AG04449 (cell line): ENCODE measurements at regions not wholly inside any gene's neighbourhood (a gene's known extent, or its start where the extent isn't known, plus 50 kb on each side); places are given as distances from the start of the nearest gene placed in this dataset.

ENCODE experiments used
- CTCF ChIA-PET: fragments of 350-600 bp; formaldehyde crosslinking; extraction: SDS; loops from one replicate; lab custom pipeline; 2021; ENCODE audit warnings: antibody characterized with exemption; lab: Yijun Ruan, JAX
- POLR2A ChIA-PET: fragments of 400-600, 350-600 bp; formaldehyde crosslinking; extraction: SDS; loops from one replicate; lab custom pipeline; 2020; ENCODE audit warnings: antibody characterized with exemption, inconsistent platforms; lab: Yijun Ruan, JAX
- DNase-seq: peaks from one replicate; pipeline ENCODE4 v3.0.0-alpha.2; 2010; ENCODE audit warnings: low read depth, low spot score
- H3K4me3 ChIP-seq: 2 replicates; pipeline ENCODE4 v1.5.1; 2011; ENCODE audit warnings: low read depth, mild to moderate bottlenecking, control low read depth, low read length
- TF ChIP-seq, protein P1 (sequence below): IDR thresholded peaks from one replicate; pipeline ENCODE4 v1.5.1; 2011; ENCODE audit warnings: mild to moderate bottlenecking, moderate library complexity, low read length, control low read depth, inconsistent platforms; ENCODE audit not compliant: insufficient read depth; ENCODE audit errors: missing control alignments

DNA sequence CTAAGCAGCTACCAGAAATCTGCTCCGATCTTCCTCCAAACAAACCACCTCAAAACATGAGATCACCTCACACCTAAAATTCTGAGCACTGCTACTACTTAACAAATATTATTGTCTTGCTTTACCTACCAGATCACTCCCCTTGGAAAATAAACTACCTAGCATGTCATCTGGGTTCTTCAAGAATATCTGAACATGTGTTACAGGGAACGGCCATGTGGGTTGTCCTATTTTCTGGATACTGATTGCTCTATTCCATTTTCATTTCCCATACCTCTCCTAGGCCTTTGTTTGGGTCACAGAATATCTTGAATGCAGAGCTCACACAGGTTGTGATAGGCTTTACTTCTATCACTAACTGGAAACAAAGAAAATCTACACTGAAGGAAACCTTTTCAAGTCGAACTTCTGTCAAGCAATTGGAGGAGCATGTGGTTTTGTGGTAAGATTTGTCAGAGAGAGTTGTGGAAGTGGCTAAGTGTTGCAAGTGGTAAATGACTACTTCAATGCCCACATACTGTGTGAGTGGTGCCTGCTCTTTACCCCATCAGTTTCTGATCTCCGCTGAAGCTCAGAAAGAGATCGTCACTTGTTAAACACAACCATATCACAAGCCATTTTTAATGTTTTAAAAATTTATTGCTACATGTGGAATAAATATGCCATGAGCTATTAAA, 739.1 kb upstream of the ZEB2 start:
- DNase-seq = peak; percentile 2
- TF ChIP-seq, protein P1, sequence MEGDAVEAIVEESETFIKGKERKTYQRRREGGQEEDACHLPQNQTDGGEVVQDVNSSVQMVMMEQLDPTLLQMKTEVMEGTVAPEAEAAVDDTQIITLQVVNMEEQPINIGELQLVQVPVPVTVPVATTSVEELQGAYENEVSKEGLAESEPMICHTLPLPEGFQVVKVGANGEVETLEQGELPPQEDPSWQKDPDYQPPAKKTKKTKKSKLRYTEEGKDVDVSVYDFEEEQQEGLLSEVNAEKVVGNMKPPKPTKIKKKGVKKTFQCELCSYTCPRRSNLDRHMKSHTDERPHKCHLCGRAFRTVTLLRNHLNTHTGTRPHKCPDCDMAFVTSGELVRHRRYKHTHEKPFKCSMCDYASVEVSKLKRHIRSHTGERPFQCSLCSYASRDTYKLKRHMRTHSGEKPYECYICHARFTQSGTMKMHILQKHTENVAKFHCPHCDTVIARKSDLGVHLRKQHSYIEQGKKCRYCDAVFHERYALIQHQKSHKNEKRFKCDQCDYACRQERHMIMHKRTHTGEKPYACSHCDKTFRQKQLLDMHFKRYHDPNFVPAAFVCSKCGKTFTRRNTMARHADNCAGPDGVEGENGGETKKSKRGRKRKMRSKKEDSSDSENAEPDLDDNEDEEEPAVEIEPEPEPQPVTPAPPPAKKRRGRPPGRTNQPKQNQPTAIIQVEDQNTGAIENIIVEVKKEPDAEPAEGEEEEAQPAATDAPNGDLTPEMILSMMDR = no peak
- ChIA-PET POLR2A (no interaction called here), CTCF (interaction anchor here (1.6 kb wide), 1 partner anchor 12 kb away, joined by 4 read pairs; no protein-coding TSS in a partner anchor)
- H3K4me3 ChIP-seq = no peak overlapping the region

- TF ChIP-seq, protein P1 = no peak
- no peak for DNase-seq
- CTCF ChIA-PET = no interaction called here
- no peak overlapping the region for H3K4me3 ChIP-seq
- POLR2A ChIA-PET = no interaction called here
Observed at GRCh38 chr2:145257931-145258330, 738.0 kb upstream of the ZEB2 start.

DNA sequence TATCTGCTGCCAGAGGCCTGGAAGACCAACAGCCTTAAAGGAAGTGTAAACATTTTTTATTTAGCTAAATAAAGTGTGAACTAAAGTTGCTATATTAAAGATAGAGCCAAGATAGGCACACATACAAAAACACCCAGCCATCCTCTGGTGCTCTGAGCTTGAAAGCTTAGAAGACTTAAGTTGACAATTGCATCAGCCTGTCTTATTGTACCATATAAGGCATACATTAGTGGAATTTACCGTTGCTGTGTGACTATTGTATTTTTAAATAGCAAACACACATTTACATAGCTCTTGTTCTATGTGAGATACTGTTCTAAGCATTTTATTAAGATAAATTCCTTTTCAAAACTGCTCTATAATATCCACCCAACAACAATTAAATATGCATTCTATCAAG, 736.6 kb upstream of the ZEB2 start:
- TF ChIP-seq, protein P1 = no peak
- POLR2A ChIA-PET = no interaction called here
- CTCF ChIA-PET = no interaction called here
- H3K4me3 ChIP-seq = no peak overlapping the region
- DNase-seq = no peak

DNA sequence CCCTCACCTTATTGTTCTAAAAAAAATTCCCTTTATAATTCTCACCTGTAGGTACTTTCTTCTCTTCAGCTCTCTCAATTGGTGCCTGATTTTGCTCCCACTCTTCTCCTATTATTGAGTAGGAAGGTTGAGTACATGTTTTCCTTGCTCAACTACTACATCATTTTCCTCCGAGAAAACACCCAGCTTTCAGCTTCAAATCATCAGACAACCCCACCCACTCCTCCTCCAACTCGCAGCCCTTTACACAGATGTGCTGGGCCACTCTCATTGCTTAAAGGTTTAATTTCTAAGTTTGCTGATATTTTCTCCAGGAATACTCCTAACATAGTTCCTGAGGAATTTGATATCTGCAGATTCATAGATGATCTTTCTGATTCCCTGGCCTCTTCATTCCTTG, 734.4 kb upstream of the ZEB2 start:
- CTCF ChIA-PET = no interaction called here
- DNase-seq = no peak
- POLR2A ChIA-PET = no interaction called here
- TF ChIP-seq, protein P1 = no peak
- no peak overlapping the region for H3K4me3 ChIP-seq

DNA sequence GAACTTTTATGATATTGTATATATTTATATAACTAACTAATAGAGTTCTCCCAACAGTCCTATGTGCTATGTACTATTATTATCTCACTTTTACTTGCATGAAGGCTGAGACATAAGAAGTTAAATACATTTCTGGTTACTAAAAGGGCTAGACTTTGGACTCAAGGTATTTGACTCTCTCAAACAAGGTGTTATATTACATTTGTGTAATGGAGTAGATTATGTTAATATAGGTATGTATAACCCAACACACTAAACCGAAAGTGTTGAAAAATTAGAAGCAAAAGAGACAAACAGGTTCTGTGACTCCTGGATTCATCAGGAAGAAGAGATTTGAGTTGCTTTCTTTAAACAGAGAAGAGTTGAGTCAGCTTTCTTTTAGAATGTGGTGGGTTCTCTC, 733.6 kb upstream of the ZEB2 start:
- TF ChIP-seq, protein P1 = no peak
- H3K4me3 ChIP-seq = no peak overlapping the region
- DNase-seq = no peak
- ChIA-PET CTCF (no interaction called here), POLR2A (no interaction called here)

DNA sequence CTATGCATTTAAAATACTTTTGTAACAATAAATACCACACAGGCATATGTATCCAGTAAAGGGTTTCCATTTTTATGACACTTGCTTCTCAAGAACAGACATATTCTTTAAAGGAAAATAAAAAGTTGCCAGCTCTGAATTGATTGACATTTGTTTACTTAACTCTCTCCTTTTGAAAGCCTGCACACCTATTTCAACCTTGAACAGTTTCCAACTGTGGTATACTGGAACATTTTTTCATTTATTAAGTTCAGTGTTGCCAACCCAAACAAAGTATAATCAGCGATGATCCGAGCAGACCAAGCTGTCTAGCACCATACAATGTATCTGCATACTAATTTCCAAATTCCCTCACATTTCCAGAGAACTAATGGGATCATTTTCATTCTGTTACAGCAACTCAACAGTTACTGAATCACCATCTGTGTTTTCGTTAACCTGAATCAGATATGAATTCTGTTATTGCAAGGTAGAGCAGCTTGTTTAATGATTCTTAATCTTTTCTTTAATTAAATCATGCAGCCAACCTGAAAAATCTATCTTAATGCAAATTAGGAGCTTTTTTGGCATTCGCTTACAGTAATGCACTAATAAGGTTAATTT, 725.5 kb upstream of the ZEB2 start:
- CTCF ChIA-PET = interaction anchor here (0.6 kb wide), 1 partner anchor 73 kb away, joined by 3 read pairs; no protein-coding TSS in a partner anchor
- TF ChIP-seq, protein P1 = no peak
- DNase-seq = no peak
- POLR2A ChIA-PET = no interaction called here
- no peak overlapping the region for H3K4me3 ChIP-seq
